ENCODE measurements at regions not wholly inside any gene's neighbourhood (a gene's known extent, or its start where the extent isn't known, plus 50 kb on each side); places are given as distances from the start of the nearest gene placed in this dataset.

- TF ChIP-seq BMI1 (IDR thresholded peaks at IDR 0.05; ENCODE audit: low read length) (no peak), ZNF707 (CRISPR knock-in tag; conservative IDR thresholded peaks at IDR 0.05) (no peak), CTBP1 (IDR thresholded peaks at IDR 0.05; ENCODE audit: borderline replicate concordance) (no peak)
Measured at GRCh38 chr18:23341983-23342382, 111.1 kb upstream of the RIOK3 start.

Measured in K562 (cell line).